Colonic mucosa (tissue), 4 donors: ENCODE measurements at regions not wholly inside any gene's neighbourhood (a gene's known extent, or its start where the extent isn't known, plus 50 kb on each side); places are given as distances from the start of the nearest gene placed in this dataset.

ENCODE experiments used
- DNase-seq: peaks from one replicate; pipeline ENCODE4 v3.0.0-alpha.2; 2020
- H3K27ac ChIP-seq: fragments of 200-600 bp; one replicate; pipeline ENCODE4 v1.8.0; 2021
- H3K27me3 ChIP-seq: fragments of 200-600 bp; one replicate; pipeline ENCODE4 v1.8.0; 2021
- H3K36me3 ChIP-seq: fragments of 200-600 bp; one replicate; pipeline ENCODE4 v1.8.0; 2021
- H3K4me1 ChIP-seq: fragments of 200-600 bp; one replicate; pipeline ENCODE4 v1.8.0; 2021; ENCODE audit warnings: mild to moderate bottlenecking
- H3K4me3 ChIP-seq: fragments of 200-600 bp; one replicate; pipeline ENCODE4 v1.8.0; 2021
- H3K9ac ChIP-seq, 2 donors: one replicate each; pipeline ENCODE4 v1.7.0; 2013; ENCODE audit warnings: control low read depth in 2 of 2, low read depth in 2 of 2, low read length in 2 of 2
- H3K9me3 ChIP-seq: fragments of 200-600 bp; one replicate; pipeline ENCODE4 v1.8.0; 2021
- intact Hi-C: fragments of 100-400 bp; cut with DNase I; formaldehyde crosslinking; loops from one replicate; pipeline ENCODE4 v1.14.1; 2022
- TF ChIP-seq, protein P1 (sequence below): fragments of 200-600 bp; IDR thresholded peaks from one replicate; pipeline ENCODE4 v1.8.0; 2022; ENCODE audit warnings: antibody characterized with exemption, mild to moderate bottlenecking
- donor health status: healthy.
- donor health status: DM: no; HTN: no; CAD: no.
- donor health status: DM: no; HTN: no; CAD: no.

DNA sequence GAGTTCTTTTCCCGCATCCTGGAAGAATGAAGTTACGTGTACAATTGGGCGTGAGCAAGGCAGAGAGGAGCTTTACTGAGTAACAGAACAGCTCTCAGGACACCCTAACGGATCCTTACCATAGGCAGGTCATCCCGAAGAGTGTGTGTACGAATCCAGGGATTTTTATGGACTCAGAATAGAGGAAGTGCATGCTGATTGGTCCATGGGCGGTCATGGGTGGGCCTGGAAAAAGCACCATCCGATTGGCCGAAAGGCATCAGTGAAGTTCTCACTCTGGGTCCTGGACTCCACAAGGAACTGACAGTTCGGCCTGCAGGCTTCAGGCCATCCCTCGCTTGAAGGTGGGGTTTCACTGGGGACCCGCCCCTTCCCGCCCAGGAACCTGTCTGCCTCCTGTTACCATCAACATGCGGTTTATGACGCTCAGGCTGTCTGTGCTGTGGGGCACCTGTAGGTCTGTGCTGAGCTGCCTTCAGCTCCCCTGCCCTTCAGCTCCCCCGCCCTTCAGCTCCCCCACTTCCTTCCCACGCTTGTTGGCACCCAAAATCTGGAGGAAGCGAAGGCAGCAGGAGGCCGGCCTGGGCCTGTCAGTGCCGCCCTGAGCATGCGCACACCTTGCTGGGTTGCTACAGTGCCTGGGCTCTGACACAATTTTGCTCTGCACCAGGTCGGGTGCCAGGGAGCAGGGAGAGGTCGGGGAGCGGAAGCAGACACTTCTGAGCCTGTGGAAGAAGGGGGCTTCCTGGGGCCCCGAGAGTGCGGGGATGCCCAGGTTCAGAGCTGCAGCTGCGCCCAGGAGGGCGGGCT lies 57.9 kb upstream of the MANEA start:
- Histone ChIP-seq H3K4me1 (no peaks in the 10 kb centered on the region), H3K9ac (no peak overlapping the region), H3K27me3 (no peaks in the 10 kb centered on the region), H3K4me3 (no peak overlapping the region), H3K36me3 (no peaks in the 10 kb centered on the region), H3K27ac (no peak overlapping the region), H3K9me3 (no peaks in the 10 kb centered on the region)
- intact Hi-C loops: no loop called here
- TF ChIP-seq, protein P1, sequence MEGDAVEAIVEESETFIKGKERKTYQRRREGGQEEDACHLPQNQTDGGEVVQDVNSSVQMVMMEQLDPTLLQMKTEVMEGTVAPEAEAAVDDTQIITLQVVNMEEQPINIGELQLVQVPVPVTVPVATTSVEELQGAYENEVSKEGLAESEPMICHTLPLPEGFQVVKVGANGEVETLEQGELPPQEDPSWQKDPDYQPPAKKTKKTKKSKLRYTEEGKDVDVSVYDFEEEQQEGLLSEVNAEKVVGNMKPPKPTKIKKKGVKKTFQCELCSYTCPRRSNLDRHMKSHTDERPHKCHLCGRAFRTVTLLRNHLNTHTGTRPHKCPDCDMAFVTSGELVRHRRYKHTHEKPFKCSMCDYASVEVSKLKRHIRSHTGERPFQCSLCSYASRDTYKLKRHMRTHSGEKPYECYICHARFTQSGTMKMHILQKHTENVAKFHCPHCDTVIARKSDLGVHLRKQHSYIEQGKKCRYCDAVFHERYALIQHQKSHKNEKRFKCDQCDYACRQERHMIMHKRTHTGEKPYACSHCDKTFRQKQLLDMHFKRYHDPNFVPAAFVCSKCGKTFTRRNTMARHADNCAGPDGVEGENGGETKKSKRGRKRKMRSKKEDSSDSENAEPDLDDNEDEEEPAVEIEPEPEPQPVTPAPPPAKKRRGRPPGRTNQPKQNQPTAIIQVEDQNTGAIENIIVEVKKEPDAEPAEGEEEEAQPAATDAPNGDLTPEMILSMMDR: no peak
- DNase-seq: no peak

DNA sequence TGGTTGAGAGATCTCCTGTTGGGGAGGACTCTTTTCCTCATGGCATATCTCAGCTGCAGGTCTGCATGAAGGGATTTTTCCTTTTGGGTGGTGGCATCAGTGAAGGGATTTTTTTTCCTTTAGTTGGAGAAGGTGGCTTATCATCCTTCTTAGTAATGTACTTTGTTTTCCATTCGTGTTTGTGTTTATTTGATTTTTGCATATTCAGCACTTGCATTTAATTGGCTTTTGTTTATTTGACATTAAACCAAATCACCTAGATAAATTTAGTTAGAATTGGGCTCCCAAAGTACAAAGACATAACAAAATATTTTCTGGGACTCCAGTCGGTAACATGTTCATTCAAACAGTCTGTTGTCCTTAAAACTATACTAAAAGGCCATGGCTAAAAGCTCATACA lies 56.2 kb upstream of the MANEA start:
- TF ChIP-seq, protein P1: no peak
- intact Hi-C loops: no loop called here
- Histone ChIP-seq H3K27ac (no peak overlapping the region), H3K4me1 (no peaks in the 10 kb centered on the region), H3K4me3 (no peak overlapping the region), H3K9me3 (no peaks in the 10 kb centered on the region), H3K9ac (no peak overlapping the region), H3K27me3 (no peaks in the 10 kb centered on the region), H3K36me3 (no peaks in the 10 kb centered on the region)
- DNase-seq: no peak
